Prostate gland (tissue), 2 donors: ENCODE measurements at regions not wholly inside any gene's neighbourhood (a gene's known extent, or its start where the extent isn't known, plus 50 kb on each side); places are given as distances from the start of the nearest gene placed in this dataset.
"Not testable (repeated sequence)": the region's sequence is repeated elsewhere in the genome, so short reads cannot be mapped to it uniquely, and the experiment has no call there.

Source experiments
- DNase-seq: peaks from one replicate; pipeline ENCODE4 v3.0.0-alpha.2; 2019; ENCODE audit warnings: low spot score
- H3K27ac ChIP-seq, 2 donors: fragments of 200-600 bp; sonication (generic); 2 replicates each; pipeline ENCODE4 v1.5.1; 2017 to 2019
- H3K27me3 ChIP-seq: fragments of 200-600 bp; sonication (generic); replicated peaks from 2 replicates; pipeline ENCODE4 v1.5.1; 2019; ENCODE audit not compliant: insufficient read depth
- H3K36me3 ChIP-seq, 2 donors: fragments of 200-600 bp; sonication (generic); 1 replicate in 1 of 2; 2 replicates in 1 of 2; pipeline versions ENCODE4 v1.5.1 to v1.8.1; 2017 to 2019
- H3K4me1 ChIP-seq: fragments of 200-600 bp; sonication (generic); replicated peaks from 2 replicates; pipeline ENCODE4 v1.5.1; 2019
- H3K4me3 ChIP-seq, 2 donors: fragments of 200-600 bp; sonication (generic); 2 replicates each; pipeline ENCODE4 v1.5.1; 2017 to 2019
- H3K9me3 ChIP-seq: fragments of 200-600 bp; sonication (generic); 2 replicates; pipeline ENCODE4 v1.5.1; 2017
- POLR2A ChIP-seq: fragments of 450-650 bp; IDR thresholded peaks from one replicate; pipeline ENCODE4 v1.6.1; 2016; ENCODE audit warnings: antibody characterized with exemption, mild to moderate bottlenecking
- POLR2AphosphoS5 ChIP-seq: sonication (generic); formaldehyde crosslinking; IDR thresholded peaks from one replicate; pipeline ENCODE4 v1.6.1; 2017; ENCODE audit warnings: antibody characterized with exemption
- WGBS: methylation state at CpG from one replicate; pipeline ENCODE4 v1.1.5; 2018; 5-methylcytosine and 5-hydroxymethylcytosine counted together
- intact Hi-C: fragments of 100-400 bp; cut with DNase I; formaldehyde crosslinking; loops from one replicate; pipeline ENCODE4 v1.14.2; 2022
- TF ChIP-seq, protein P1 (sequence below), 4 experiments: fragments of 200-600 bp in 2 of 4; fragments of 450-650 bp in 2 of 4; sonication (generic) in 2 of 4; IDR thresholded peaks; 1 replicate in 3 of 4; 2 replicates in 1 of 4; pipeline ENCODE4 v1.5.1; 2016 to 2019; ENCODE audit warnings: antibody characterized with exemption in 4 of 4, mild to moderate bottlenecking in 2 of 4, moderate library complexity in 2 of 4

DNA sequence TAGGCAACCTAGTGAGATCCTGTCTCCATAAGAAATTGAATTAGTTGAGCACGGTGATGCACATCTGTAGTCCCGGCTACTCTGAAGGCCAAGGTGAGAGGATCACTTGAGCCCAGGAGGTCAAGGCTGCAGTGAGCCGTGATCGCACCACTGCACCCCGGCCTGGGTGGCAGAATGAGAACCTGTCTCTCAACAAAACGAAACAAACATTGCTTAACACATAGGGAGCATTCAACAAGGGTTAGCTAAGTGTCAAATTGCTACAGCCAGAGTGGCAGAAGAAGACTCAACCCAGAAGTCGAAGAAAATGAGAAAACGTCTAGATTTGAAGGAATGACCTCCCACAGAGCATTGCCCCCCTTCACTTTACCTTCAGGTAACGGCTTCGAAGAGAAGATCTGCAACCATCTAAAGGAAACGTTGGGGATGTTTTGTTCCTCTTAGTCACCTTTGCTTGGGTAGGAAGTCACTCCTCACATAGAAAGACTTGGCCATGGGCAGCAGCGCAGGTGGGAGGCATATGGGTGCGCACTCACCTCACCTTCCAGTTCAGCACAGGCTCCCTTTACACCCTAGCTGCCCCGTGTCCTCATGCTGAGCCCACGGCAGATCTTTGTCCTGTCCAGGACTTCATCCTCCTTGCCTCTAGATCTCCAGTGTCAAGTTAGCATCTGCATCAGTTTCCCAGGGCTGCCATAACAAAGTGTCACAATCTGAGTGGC, 63.7 kb upstream of the SHLD1 start:
- H3K27me3 ChIP-seq: no peaks in the 10 kb centered on the region
- H3K4me3 ChIP-seq: no peak overlapping the region
- no peaks in the 10 kb centered on the region for H3K36me3 ChIP-seq
- DNase-seq: no peak
- no peaks in the 10 kb centered on the region for H3K4me1 ChIP-seq
- TF ChIP-seq, protein P1, sequence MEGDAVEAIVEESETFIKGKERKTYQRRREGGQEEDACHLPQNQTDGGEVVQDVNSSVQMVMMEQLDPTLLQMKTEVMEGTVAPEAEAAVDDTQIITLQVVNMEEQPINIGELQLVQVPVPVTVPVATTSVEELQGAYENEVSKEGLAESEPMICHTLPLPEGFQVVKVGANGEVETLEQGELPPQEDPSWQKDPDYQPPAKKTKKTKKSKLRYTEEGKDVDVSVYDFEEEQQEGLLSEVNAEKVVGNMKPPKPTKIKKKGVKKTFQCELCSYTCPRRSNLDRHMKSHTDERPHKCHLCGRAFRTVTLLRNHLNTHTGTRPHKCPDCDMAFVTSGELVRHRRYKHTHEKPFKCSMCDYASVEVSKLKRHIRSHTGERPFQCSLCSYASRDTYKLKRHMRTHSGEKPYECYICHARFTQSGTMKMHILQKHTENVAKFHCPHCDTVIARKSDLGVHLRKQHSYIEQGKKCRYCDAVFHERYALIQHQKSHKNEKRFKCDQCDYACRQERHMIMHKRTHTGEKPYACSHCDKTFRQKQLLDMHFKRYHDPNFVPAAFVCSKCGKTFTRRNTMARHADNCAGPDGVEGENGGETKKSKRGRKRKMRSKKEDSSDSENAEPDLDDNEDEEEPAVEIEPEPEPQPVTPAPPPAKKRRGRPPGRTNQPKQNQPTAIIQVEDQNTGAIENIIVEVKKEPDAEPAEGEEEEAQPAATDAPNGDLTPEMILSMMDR (IDR thresholded peaks at IDR 0.05): no peak
- no peak for TF ChIP-seq POLR2AphosphoS5
- TF ChIP-seq POLR2A: no peak
- H3K9me3 ChIP-seq: no peaks in the 10 kb centered on the region
- intact Hi-C loops: no loop called here
- no peak overlapping the region for H3K27ac ChIP-seq
- WGBS: 92% methylated on average over 15 of the region's 15 CpGs

- H3K4me1 ChIP-seq, H3K27ac ChIP-seq, H3K4me3 ChIP-seq, H3K9me3 ChIP-seq, H3K27me3 ChIP-seq, DNase-seq, H3K36me3 ChIP-seq, intact Hi-C loops: not testable (repeated sequence)
- whole genome bisulfite sequencing: 38% methylated on average over 2 of the region's 2 CpGs
These were observed 67.6 kb upstream of the SHLD1 start for GRCh38 chr20:5682556-5682955.

DNA sequence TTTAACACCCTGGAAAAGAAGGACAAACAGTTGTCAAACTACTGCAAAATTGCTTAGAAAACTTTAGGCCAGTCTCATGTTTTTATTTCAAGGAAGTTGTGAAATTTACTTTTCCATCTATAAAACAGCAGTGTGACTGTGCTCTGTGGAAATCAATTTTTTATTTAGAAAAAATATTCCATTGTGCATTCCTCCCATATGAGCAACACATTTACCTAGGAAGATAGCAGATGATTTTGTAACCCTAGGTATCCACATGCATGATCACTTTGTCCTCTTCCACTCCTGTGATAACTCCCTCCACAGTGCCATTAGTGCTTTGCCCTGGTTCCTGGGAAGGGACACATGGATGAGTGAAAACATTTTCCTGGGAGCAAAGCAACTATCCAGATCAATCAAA, 69.4 kb upstream of the GPCPD1 start:
- Histone ChIP-seq H3K27me3 (no peaks in the 10 kb centered on the region), H3K9me3 (no peaks in the 10 kb centered on the region), H3K27ac (no peak overlapping the region), H3K4me1 (no peaks in the 10 kb centered on the region), H3K36me3 (no peaks in the 10 kb centered on the region), H3K4me3 (no peak overlapping the region)
- TF ChIP-seq POLR2AphosphoS5: no peak
- TF ChIP-seq, protein P1 (IDR thresholded peaks at IDR 0.05): no peak
- TF ChIP-seq POLR2A: no peak
- DNase-seq: no peak
- intact Hi-C loops: no loop called here

DNA sequence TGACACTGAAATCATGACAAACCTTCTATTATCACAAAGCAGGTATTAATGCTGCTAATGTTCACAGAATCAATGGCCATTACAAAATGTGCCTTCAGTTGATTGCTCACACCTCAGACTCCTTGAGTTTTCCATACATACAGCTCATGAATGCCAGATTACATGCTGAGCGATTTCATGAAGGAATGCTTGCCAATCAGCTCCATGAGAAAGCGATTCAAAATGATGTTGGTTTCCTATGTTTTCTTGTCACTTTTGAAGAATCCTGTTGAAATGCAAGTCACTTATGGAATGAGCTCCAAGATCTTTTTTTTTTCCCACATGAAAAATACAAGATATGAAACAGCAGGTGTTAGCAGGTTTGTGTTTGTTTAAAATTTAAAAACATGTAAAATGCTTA, 68.0 kb upstream of the GPCPD1 start:
- no peaks in the 10 kb centered on the region for H3K27me3 ChIP-seq
- H3K9me3 ChIP-seq: no peaks in the 10 kb centered on the region
- intact Hi-C loops: no loop called here
- H3K4me1 ChIP-seq: no peaks in the 10 kb centered on the region
- no peak overlapping the region for H3K27ac ChIP-seq
- WGBS: 95% methylated on average over 2 of the region's 2 CpGs
- TF ChIP-seq, protein P1 (IDR thresholded peaks at IDR 0.05): no peak
- TF ChIP-seq POLR2A: no peak
- TF ChIP-seq POLR2AphosphoS5: no peak
- no peak overlapping the region for H3K4me3 ChIP-seq
- no peaks in the 10 kb centered on the region for H3K36me3 ChIP-seq
- no peak for DNase-seq

- H3K9me3 ChIP-seq, H3K4me1 ChIP-seq, DNase-seq, H3K36me3 ChIP-seq, H3K27ac ChIP-seq, H3K4me3 ChIP-seq, H3K27me3 ChIP-seq, intact Hi-C loops: not testable (repeated sequence)
- WGBS: 95% methylated on average over 8 of the region's 8 CpGs
These were observed 67.1 kb upstream of the GPCPD1 start for GRCh38 chr20:5677944-5678343.

DNA sequence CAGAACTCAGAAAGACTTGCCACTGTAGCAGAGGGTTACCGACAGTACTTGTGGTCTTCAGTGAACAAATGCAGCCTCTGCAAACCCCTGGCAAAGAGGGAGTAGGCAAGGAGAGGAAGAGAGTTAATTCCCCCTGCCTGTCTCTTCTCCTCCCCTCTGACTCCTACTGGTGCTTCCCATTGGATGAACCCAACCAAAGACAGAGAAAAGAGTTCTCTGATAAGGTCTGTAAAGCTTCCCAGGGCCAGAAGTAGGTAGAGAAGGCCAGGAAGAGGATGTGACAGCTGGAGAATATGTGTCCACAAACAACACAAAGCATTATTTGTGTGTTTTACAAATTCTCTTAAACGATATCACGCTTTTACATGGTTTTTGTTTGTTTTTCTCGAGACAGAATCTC, 66.6 kb upstream of the GPCPD1 start:
- no peaks in the 10 kb centered on the region for H3K4me1 ChIP-seq
- TF ChIP-seq POLR2AphosphoS5 (no peak), POLR2A (no peak)
- TF ChIP-seq, protein P1 (IDR thresholded peaks at IDR 0.05): no peak
- H3K27me3 ChIP-seq: no peaks in the 10 kb centered on the region
- no peak for DNase-seq
- H3K4me3 ChIP-seq: no peak overlapping the region
- 72% methylated on average over 4 of the region's 4 CpGs for WGBS
- H3K27ac ChIP-seq: no peak overlapping the region
- intact Hi-C loops: no loop called here
- no peaks in the 10 kb centered on the region for H3K9me3 ChIP-seq
- H3K36me3 ChIP-seq: no peaks in the 10 kb centered on the region
